ENCODE measurements at regions not wholly inside any gene's neighbourhood (a gene's known extent, or its start where the extent isn't known, plus 50 kb on each side); places are given as distances from the start of the nearest gene placed in this dataset.

DNA sequence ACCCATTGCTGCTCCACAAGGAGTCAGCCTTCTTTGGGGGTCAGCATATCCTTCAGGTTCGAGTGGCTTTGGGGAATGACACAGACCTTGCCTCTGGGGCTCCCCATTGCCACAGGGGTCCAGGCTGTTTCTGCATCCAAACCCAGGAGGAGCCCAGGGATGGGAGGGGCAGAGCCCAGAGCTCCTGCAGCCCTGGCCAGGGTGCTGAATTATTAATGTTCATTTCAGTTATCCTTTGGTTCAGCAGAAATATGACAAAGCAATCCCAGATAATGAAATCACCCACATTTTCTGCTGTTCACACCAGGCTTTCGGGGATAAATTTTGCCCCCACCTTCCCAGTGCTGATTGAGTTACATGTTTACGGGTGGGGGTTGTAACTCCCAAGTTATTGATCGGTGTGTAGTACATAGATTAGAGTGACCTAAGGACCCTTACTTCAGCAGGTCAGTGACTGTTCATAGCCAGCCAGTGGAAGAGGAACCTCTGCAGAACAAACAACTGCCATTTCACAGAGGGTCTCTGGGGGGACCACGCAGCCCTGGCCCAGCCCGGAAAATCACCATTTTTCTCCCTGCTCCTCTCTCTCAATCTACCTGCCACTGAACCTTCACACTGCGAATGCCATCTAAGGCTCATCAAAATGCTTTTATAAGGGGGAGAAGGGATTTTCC, 240.3 kb upstream of the N4BP1 start:
- no peak for DNase-seq (ENCODE audit: low read depth)
- no peak overlapping the region for H3K4me3 ChIP-seq (ENCODE audit: low read length)
- TF ChIP-seq, protein P1, sequence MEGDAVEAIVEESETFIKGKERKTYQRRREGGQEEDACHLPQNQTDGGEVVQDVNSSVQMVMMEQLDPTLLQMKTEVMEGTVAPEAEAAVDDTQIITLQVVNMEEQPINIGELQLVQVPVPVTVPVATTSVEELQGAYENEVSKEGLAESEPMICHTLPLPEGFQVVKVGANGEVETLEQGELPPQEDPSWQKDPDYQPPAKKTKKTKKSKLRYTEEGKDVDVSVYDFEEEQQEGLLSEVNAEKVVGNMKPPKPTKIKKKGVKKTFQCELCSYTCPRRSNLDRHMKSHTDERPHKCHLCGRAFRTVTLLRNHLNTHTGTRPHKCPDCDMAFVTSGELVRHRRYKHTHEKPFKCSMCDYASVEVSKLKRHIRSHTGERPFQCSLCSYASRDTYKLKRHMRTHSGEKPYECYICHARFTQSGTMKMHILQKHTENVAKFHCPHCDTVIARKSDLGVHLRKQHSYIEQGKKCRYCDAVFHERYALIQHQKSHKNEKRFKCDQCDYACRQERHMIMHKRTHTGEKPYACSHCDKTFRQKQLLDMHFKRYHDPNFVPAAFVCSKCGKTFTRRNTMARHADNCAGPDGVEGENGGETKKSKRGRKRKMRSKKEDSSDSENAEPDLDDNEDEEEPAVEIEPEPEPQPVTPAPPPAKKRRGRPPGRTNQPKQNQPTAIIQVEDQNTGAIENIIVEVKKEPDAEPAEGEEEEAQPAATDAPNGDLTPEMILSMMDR (conservative IDR thresholded peaks at IDR 0.05; ENCODE audit: low read depth, low read length), result no peak

DNA sequence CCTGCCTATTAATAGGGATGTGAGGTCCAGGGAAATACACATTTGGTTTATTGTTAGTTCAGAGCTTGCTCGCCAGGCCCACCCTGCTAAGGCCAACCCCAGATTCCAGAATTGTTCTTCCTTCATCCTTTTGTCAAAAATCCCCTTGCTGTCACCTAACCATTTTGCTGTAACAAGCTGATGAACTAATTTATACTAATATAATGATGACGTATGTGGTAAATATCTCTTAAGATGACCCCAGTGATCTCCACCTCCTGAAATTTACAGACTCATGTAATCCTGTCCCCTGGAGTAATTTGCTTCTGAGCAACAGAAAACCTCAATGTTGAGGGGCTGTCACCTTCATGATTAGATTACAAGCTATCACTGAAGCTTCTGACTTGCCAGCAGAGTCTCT, 236.3 kb upstream of the N4BP1 start:
- no peak for DNase-seq (ENCODE audit: low read depth)

DNA sequence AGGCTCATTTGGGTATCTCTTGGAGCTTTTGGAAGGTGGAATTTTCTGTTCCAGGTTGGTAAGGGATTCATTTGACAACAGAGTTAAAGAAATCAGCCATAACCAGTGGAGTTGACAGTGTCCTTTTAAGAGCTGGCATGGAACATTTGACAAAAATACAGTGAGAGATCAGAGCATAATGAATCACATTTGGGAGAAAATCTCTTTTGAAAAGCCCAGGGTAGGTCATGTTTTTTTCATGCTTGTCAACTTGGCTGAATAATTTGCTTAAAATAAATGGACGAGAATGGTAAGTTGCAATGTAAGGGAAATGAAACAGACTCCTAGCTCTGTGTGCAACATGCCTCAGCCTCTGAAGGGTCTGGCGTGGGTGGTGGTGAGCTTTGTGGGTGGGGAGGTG, 235.3 kb upstream of the N4BP1 start:
- DNase-seq (ENCODE audit: low read depth), result no peak
- TF ChIP-seq, protein P1 (conservative IDR thresholded peaks at IDR 0.05; ENCODE audit: low read depth, low read length), result no peak
- no peak overlapping the region for H3K4me3 ChIP-seq (ENCODE audit: low read length)

More for the DNA sequence above, 236.3 kb upstream of the N4BP1 start:
- no peak overlapping the region for H3K4me3 ChIP-seq (ENCODE audit: low read length)
- TF ChIP-seq, protein P1 (conservative IDR thresholded peaks at IDR 0.05; ENCODE audit: low read depth, low read length), result no peak

DNA sequence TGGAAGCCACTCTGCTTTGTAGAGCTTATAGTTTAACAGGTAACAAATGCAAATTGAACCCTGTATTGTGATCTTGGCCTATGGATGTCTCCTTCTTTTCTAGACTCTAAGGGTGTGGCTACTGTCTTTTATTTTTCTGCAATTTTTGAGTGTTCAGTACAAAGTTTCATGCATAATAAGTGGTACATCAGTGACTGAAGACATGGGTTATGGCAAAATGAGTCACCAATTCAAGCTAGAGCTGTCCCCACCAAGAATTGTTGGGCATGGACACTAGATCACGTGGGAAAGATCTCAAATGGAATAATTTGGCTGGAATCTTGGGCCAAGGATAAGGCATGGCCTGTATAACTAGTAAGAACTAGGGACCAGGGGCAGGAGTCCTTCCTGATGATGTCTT, 228.4 kb upstream of the N4BP1 start:
- DNase-seq (ENCODE audit: low read depth), result no peak

DNA sequence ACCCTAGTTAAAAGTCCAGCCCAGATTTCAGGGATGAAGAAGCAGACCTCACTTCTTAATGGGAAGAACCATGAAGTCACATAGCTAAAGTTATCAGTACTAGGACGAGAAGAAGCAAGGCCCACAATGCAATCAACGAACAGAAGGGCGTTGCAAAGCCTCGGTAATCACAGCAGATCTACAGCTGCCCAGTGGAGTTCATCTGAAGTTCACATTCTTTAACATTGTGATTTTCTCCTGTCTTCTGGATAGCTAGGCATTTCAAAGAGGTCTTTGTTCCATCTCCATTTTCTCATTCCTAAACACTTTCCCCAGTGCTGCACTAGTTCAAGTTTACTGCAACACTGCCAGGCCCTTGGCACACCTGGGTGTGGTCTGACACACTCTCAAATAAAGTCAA, 226.7 kb upstream of the N4BP1 start:
- no peak for DNase-seq (ENCODE audit: low read depth)
- TF ChIP-seq, protein P1 (conservative IDR thresholded peaks at IDR 0.05; ENCODE audit: low read depth, low read length), result no peak
- no peak overlapping the region for H3K4me3 ChIP-seq (ENCODE audit: low read length)

More for the DNA sequence above, 228.4 kb upstream of the N4BP1 start:
- TF ChIP-seq, protein P1 (conservative IDR thresholded peaks at IDR 0.05; ENCODE audit: low read depth, low read length), result no peak
- no peak overlapping the region for H3K4me3 ChIP-seq (ENCODE audit: low read length)

DNA sequence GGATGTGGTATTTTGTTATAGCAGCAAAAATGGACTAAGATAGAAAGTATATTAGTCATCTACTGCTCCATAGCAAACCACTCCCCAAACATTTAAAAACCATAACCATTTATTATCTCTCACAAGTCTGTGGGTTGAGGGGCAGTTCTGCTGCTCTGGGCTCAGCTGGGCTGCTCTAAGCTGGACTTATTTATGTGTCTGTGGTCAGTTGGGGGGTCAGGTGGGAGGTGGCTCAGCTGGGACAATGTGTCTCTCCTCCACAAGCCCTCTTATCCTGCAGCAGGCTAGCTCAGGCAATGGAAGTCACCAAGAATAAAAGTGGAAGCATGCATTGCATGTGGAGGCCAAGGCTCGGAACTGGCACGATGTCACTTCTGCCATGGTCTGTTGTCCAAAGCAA, 226.1 kb upstream of the N4BP1 start:
- TF ChIP-seq, protein P1 (conservative IDR thresholded peaks at IDR 0.05; ENCODE audit: low read depth, low read length), result no peak
- no peak overlapping the region for H3K4me3 ChIP-seq (ENCODE audit: low read length)

DNA sequence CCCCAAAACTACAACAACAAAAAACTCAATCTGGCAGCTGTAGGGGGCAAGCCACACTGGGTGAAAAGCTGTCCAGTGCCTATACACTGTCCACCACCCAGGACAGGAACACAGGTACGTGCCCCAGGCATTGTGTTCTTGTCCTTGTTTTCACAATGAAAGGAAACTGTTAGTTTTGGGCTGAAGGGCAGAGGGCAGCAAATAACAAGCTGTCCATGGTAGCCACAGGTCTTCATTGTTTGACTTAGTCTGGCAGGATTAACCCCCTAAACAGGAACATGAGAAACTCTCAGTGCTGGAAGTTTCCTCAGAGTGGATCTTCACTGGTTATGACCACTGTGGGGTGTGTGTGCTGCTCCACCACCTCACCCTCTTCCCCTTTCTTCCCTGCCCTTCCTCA, 224.6 kb upstream of the N4BP1 start:
- no peak overlapping the region for H3K4me3 ChIP-seq (ENCODE audit: low read length)
- TF ChIP-seq, protein P1 (conservative IDR thresholded peaks at IDR 0.05; ENCODE audit: low read depth, low read length), result no peak
- DNase-seq (ENCODE audit: low read depth), result no peak

More for the DNA sequence above, 226.1 kb upstream of the N4BP1 start:
- DNase-seq (ENCODE audit: low read depth), result no peak

Data from retinal pigment epithelial cell (primary cell).